WI38 (cell line): ENCODE measurements at regions not wholly inside any gene's neighbourhood (a gene's known extent, or its start where the extent isn't known, plus 50 kb on each side); places are given as distances from the start of the nearest gene placed in this dataset.

ENCODE experiments used
- H3K4me3 ChIP-seq: 2 replicates; pipeline ENCODE4 v1.5.1; 2011; ENCODE audit warnings: low read depth, mild to moderate bottlenecking, control low read depth, low read length
- CTCF ChIP-seq: IDR thresholded peaks from 2 replicates; pipeline ENCODE4 v1.5.1; 2012; ENCODE audit warnings: low read depth, mild to moderate bottlenecking, control low read depth, low read length

GRCh38 chr3:104952146-104952972 lies 414.4 kb upstream of the ALCAM start:
- no peak overlapping the region for H3K4me3 ChIP-seq
- TF ChIP-seq CTCF = no peak

DNA sequence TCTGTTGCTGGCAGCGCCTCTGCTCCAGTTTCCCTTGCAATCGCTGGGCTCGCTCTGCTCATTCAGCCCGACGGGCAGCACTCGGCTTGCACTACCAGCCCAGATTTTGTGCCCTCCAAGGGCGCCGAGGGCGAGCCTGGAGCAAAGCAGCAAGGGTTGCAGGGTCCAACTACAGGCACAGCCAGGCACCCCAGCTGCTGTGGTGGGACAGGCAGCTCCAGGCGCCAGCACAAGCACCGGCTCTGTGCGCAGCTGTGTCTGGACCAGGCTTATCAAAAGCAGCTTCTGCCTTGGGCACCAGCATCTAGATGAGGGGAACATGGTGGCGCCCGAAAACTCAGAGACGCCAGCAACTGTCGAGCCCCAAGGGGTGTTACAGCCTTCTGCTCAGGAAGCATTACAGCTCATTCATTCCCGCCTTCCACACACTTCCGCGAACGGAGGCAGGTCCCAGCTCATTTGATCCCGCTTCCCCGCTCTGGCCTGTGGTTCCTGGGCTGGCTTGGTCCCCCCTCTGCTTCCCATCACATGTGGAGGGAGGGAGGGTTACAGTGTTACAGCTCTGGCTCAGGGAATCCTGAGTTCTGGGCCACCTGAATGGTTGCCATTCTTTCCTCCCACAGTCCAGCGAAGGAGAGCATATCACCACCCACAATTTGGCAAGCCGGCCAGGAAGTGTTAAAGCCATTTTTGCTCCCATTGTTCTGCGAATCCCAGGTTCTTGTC lies 409.9 kb upstream of the ALCAM start:
- TF ChIP-seq CTCF = no peak
- H3K4me3 ChIP-seq = no peak overlapping the region

DNA sequence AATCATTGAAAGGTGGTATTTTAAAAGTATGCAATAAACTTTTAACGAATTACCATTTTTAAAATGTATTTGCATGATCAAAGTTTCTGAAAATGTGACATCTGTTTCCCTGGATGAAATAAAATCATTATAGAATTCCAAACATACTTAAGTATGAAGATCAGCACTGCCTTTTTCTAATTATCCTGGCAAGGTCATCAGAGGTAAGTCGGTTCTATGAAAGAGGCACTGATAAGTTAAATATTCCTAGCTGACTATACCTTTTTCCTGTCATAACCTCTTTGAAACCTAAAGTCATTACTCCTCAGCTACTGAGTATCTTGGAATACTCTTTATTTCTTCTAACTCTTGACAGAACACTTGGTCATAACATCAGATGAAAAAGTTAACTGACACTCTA lies 406.1 kb upstream of the ALCAM start:
- H3K4me3 ChIP-seq = no peak overlapping the region

GRCh38 chr3:104961851-104962250 lies 404.9 kb upstream of the ALCAM start:
- no peak for TF ChIP-seq CTCF
- H3K4me3 ChIP-seq = no peak overlapping the region

More for the DNA sequence above, 406.1 kb upstream of the ALCAM start:
- TF ChIP-seq CTCF = no peak

GRCh38 chr3:104974316-104974715 lies 392.4 kb upstream of the ALCAM start:
- no peak for TF ChIP-seq CTCF
- H3K4me3 ChIP-seq = no peak overlapping the region

DNA sequence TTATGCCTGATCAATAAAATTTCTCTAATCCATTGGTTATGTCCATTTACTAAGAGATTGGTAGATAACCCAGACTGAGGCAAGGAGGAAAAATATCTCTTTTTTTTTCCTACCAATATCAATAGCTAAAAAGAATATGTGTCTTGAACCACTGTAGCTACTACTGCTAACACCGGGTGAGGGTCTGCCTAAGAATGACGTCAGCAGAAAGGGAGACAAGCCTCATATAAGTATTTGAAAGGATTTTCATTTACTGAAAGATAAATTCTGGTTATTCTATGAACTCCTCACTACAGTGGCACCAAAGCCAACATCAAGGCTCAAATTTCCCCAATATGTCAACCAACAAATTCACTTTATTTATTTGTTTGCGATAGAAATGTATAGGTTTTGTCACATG lies 389.0 kb upstream of the ALCAM start:
- no peak for TF ChIP-seq CTCF

DNA sequence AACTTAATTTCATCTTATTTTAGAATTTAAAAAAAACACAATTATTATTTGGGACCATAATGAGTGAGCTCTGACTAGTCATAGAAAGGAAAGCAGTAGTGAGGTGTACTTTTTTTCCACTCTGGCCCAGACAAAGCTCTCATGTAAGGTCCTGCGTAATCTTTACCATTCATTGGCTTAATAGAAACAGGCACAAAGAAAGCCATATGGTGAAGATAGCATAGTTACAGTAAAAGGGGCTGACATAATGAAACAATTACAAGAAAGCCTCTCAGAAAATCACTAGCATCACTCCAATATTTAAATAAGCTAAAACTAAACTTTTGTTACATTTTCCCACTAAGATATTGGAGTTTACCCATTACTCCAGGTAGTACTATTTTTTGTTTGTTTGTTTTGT lies 384.6 kb upstream of the ALCAM start:
- H3K4me3 ChIP-seq = no peak overlapping the region
- TF ChIP-seq CTCF = no peak

More for the DNA sequence above, 389.0 kb upstream of the ALCAM start:
- H3K4me3 ChIP-seq = no peak overlapping the region
